Peyer's patch (tissue), 4 donors: ENCODE measurements at regions not wholly inside any gene's neighbourhood (a gene's known extent, or its start where the extent isn't known, plus 50 kb on each side); places are given as distances from the start of the nearest gene placed in this dataset.

Experiments
- DNase-seq, 3 donors: peaks; one replicate each; pipeline ENCODE4 v3.0.0-alpha.2; 2017 to 2019
- H3K27ac ChIP-seq, 4 donors: fragments of 200-600 bp; sonication (generic); one replicate each; pipeline ENCODE4 v1.5.1; 2016 to 2019
- H3K27me3 ChIP-seq, 2 donors: fragments of 200-600 bp; sonication (generic); one replicate each; pipeline ENCODE4 v1.5.1; 2019
- H3K36me3 ChIP-seq, 3 donors: fragments of 200-600 bp; sonication (generic); one replicate each; pipeline ENCODE4 v1.5.1; 2016 to 2019
- H3K4me1 ChIP-seq, 4 donors: fragments of 200-600 bp; sonication (generic); one replicate each; pipeline ENCODE4 v1.5.1; 2016 to 2019
- H3K4me3 ChIP-seq, 4 donors: fragments of 200-600 bp; sonication (generic); 1 replicate in 3 of 4; 2 replicates in 1 of 4; pipeline ENCODE4 v1.5.1; 2016 to 2019; ENCODE audit warnings: mild to moderate bottlenecking in 1 of 4
- H3K9me3 ChIP-seq, 4 donors: fragments of 200-600 bp; sonication (generic); one replicate each; pipeline ENCODE4 v1.5.1; 2016 to 2019; ENCODE audit warnings: mild to moderate bottlenecking in 1 of 4
- POLR2A ChIP-seq, 2 donors: fragments of 450-650 bp; IDR thresholded peaks; one replicate each; pipeline ENCODE4 v1.5.1; 2017; ENCODE audit warnings: antibody characterized with exemption in 2 of 2, mild to moderate bottlenecking in 2 of 2, moderate library complexity in 2 of 2
- TF ChIP-seq, protein P1 (sequence below), 6 experiments: fragments of 450-650 bp in 4 of 6; fragments of 200-600 bp in 2 of 6; sonication (generic) in 1 of 6; IDR thresholded peaks; one replicate each; pipeline ENCODE4 v1.5.1; 2017 to 2019; ENCODE audit warnings: antibody characterized with exemption in 6 of 6, mild to moderate bottlenecking in 3 of 6, moderate library complexity in 1 of 6

DNA sequence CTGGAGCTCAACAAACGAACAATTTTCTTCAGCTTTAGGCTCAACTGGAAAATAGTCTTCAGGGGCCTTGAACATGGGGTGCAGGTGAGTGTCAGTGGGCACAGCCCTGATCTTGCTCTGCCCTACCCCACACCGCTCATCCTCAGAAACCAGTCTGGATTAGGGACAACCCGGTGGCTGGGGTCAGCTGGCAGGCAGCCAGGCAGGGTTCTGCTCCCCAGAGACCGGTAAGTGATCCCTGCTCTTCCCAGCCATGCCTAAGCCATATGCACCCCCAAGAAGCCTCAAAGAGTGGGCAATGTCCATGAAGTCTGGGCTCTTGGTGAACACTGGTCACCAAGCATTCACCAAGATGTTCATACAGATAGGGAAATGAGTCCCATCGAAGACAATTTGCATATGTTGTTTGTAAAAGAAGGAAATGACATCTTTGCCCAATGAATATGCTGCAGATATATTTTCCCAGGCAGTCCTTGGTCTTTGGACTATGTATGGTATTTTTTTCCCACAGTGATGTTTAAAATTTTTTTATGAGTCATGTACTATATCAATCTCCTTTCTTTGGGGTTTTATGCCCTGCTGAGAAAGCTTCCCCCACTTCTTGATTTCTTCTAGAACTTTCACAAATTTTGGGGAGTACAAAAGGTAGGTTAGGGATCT lies 63.9 kb upstream of the VASH1 start:
- no peak overlapping the region for H3K4me3 ChIP-seq
- no peaks in the 10 kb centered on the region for H3K36me3 ChIP-seq
- no peaks in the 10 kb centered on the region for H3K27me3 ChIP-seq
- no peak overlapping the region for H3K27ac ChIP-seq
- TF ChIP-seq POLR2A (IDR thresholded peaks at IDR 0.05), result no peak
- TF ChIP-seq, protein P1, sequence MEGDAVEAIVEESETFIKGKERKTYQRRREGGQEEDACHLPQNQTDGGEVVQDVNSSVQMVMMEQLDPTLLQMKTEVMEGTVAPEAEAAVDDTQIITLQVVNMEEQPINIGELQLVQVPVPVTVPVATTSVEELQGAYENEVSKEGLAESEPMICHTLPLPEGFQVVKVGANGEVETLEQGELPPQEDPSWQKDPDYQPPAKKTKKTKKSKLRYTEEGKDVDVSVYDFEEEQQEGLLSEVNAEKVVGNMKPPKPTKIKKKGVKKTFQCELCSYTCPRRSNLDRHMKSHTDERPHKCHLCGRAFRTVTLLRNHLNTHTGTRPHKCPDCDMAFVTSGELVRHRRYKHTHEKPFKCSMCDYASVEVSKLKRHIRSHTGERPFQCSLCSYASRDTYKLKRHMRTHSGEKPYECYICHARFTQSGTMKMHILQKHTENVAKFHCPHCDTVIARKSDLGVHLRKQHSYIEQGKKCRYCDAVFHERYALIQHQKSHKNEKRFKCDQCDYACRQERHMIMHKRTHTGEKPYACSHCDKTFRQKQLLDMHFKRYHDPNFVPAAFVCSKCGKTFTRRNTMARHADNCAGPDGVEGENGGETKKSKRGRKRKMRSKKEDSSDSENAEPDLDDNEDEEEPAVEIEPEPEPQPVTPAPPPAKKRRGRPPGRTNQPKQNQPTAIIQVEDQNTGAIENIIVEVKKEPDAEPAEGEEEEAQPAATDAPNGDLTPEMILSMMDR (IDR thresholded peaks at IDR 0.05), result no peak
- H3K4me1 ChIP-seq, result no peaks in the 10 kb centered on the region
- DNase-seq, result peak in 1 of 3 donors; percentile 6
- no peaks in the 10 kb centered on the region for H3K9me3 ChIP-seq

DNA sequence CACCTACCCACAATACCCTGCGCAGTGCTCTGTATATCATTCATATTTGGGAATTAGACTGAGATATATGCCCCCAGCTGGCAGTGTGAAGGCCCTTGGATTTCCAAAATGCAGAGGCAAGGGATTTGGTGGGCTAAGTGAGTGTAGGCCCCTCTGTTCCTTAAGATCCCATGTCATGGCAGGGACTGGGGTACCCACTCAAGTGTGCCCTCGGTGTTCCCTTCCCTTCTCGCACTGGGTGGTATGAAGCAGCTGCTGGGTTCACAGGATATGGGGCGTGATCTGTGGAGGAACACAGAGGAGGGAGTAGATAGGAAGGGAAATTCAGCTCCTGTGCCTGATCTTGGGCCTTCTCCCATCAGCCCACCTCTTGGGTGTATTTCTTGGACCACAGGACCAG lies 63.1 kb upstream of the VASH1 start:
- TF ChIP-seq POLR2A (IDR thresholded peaks at IDR 0.05), result no peak
- TF ChIP-seq, protein P1 (IDR thresholded peaks at IDR 0.05), result no peak
- Histone ChIP-seq H3K9me3 (no peaks in the 10 kb centered on the region), H3K4me1 (no peaks in the 10 kb centered on the region), H3K4me3 (no peak overlapping the region), H3K36me3 (no peaks in the 10 kb centered on the region), H3K27me3 (no peaks in the 10 kb centered on the region), H3K27ac (no peak overlapping the region)
- DNase-seq, result peak in 1 of 3 donors; percentile 9

DNA sequence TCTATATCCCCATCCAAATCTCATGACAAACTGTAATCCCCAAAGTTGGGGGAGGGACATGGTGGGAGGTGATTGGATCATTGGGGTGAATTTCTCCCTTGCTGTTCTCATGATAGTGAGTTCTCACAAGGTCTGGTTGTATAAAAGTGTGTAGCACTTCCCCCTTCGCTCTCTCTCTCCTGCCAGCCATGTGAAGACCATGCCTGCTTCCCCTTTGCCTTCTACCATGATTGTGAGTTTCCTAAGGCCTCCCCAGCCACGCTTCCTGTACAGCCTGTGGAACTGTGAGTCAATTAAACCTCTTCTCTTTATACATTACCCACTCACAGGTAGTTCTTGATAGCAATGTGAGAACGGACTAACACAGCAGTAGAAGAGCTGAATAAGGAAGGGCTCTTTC lies 62.6 kb upstream of the VASH1 start:
- no peak for TF ChIP-seq POLR2A (IDR thresholded peaks at IDR 0.05)
- TF ChIP-seq, protein P1 (IDR thresholded peaks at IDR 0.05), result no peak
- no peaks in the 10 kb centered on the region for H3K27me3 ChIP-seq
- no peaks in the 10 kb centered on the region for H3K4me1 ChIP-seq
- H3K36me3 ChIP-seq, result no peaks in the 10 kb centered on the region
- H3K9me3 ChIP-seq, result no peaks in the 10 kb centered on the region
- no peak overlapping the region for H3K4me3 ChIP-seq
- DNase-seq, result peak in 1 of 3 donors; percentile 9
- no peak overlapping the region for H3K27ac ChIP-seq

- peak in 1 of 3 donors; percentile 8 for DNase-seq
- Histone ChIP-seq H3K36me3 (no peaks in the 10 kb centered on the region), H3K4me1 (no peaks in the 10 kb centered on the region), H3K4me3 (no peak overlapping the region), H3K27ac (no peak overlapping the region), H3K27me3 (no peaks in the 10 kb centered on the region), H3K9me3 (no peaks in the 10 kb centered on the region)
- TF ChIP-seq, protein P1 (IDR thresholded peaks at IDR 0.05), result no peak
- TF ChIP-seq POLR2A (IDR thresholded peaks at IDR 0.05), result no peak
These were observed 61.9 kb upstream of the VASH1 start for GRCh38 chr14:76699209-76699938.

- DNase-seq, result peak in 1 of 3 donors; percentile 15
- no peaks in the 10 kb centered on the region for H3K36me3 ChIP-seq
- no peaks in the 10 kb centered on the region for H3K27me3 ChIP-seq
- no peak overlapping the region for H3K4me3 ChIP-seq
- H3K9me3 ChIP-seq, result no peaks in the 10 kb centered on the region
- no peaks in the 10 kb centered on the region for H3K4me1 ChIP-seq
- TF ChIP-seq, protein P1 (IDR thresholded peaks at IDR 0.05), result no peak
- no peak for TF ChIP-seq POLR2A (IDR thresholded peaks at IDR 0.05)
- no peak overlapping the region for H3K27ac ChIP-seq
These were observed 61.2 kb upstream of the VASH1 start for GRCh38 chr14:76699939-76700590.
